8988T (cell line): ENCODE measurements at regions not wholly inside any gene's neighbourhood (a gene's known extent, or its start where the extent isn't known, plus 50 kb on each side); places are given as distances from the start of the nearest gene placed in this dataset.

ENCODE experiments used
- DNase-seq: peaks from one replicate; pipeline ENCODE4 v3.0.0; 2011

DNA sequence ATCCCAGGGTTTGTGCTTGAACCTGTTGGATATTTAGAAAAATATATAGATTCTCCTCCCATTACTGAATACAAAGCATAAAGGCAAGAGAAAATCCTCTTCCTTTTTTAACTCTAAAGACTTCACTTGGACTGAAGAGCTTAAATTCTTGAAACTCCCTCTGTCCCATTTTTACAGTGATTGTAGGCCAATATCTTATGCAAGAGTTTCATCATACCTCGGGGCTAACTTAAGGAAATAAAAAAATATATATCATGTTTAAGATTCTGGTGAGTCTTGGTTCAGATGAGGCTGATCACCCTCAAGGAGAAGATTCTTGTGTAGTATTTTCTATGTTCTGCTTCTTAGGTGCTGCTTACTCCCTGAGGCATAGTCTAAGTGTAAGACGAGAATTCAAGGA lies 1449.6 kb downstream of the C4orf33 start:
- no peak for DNase-seq

GRCh38 chr4:130559268-130559667 lies 1463.3 kb downstream of the C4orf33 start:
- no peak for DNase-seq

GRCh38 chr4:130563185-130563888 lies 1467.4 kb downstream of the C4orf33 start:
- no peak for DNase-seq

DNA sequence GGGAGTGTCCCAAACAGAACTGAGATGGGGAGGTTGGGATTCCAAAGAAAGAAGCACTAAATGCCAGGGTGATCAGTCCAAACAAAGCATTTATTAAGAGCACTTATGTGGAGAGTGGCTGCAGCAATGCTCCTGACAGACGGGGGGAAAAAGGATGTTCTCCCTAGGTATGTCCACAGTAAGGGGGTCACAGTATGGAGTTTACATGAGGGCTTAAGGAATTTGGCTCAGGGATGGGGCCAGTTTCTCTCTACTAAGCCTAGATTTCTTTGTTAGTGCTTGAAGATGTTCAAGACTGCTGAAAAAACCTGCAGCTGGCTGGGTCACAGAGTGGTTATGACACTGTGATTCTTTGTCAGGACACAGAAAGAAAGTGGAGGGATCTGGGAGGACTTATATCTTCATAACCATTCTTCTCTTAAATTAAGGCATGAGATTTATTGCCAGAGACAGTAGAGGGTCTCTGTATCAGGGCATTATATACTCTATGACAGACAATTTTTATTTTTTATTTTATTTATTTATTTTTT lies 1468.0 kb downstream of the C4orf33 start:
- DNase-seq = no peak

GRCh38 chr4:130568746-130569145 lies 1472.8 kb downstream of the C4orf33 start:
- DNase-seq = no peak

GRCh38 chr4:130573742-130574141 lies 1477.8 kb downstream of the C4orf33 start:
- no peak for DNase-seq

DNA sequence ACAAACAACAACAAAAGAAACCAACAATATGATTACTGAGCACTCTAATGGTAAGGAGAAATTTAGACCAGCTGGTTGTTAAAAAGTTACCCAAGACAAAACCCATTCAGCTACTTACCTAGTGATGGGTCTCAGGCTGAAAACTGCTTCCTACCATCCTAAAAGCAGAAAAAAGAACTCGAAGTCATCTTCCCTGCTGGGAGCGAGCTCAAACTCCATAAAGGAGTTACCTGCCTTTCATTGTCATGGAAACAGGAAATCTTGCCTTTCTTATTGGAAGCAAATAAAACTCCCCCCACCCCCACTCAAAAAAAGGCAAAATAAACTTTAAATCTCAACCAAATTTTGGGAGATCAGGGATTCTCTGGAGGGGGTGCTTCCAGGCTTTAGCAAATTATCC lies 1478.3 kb downstream of the C4orf33 start:
- no peak for DNase-seq

DNA sequence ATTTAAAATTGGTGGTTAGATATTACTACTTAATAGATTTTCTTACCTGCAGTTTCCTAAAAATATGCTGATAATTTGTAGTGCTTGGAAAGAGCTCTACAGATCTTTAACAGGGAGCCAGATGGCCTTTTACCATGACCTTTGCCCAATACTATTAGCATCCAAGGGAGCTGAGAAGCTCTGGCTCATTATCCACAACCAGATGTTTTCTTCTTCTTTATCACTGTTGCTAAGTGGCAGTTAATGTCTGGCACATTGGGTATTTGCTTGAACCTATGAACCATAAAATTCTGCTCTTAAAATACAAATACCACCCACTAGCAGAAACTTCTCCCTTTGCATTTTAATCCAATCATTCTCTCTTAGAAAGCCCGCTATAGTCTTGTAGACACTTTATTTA lies 1480.3 kb downstream of the C4orf33 start:
- DNase-seq = no peak

GRCh38 chr4:130591091-130591490 lies 1495.1 kb downstream of the C4orf33 start:
- DNase-seq = no peak

DNA sequence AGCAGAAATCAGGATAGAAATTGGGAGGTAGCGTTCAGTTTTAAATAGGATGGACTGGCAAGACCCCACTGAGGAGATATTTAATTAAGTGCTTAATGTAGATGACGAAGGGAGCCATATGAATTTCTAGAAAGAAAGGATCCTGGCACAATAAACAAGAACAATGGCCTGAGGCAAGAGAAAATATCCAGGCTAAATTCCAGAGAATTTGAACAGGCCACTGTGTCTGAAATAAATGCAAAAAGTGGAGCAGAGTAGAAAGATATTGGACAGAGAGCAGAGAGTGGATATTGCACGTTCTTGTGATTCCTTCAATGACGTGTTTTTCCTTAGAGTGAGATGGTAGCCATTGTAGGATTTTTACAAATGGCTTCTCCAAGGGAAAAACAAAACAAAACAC lies 1504.8 kb downstream of the C4orf33 start:
- no peak for DNase-seq

GRCh38 chr4:130603043-130603442 lies 1507.1 kb downstream of the C4orf33 start:
- no peak for DNase-seq

DNA sequence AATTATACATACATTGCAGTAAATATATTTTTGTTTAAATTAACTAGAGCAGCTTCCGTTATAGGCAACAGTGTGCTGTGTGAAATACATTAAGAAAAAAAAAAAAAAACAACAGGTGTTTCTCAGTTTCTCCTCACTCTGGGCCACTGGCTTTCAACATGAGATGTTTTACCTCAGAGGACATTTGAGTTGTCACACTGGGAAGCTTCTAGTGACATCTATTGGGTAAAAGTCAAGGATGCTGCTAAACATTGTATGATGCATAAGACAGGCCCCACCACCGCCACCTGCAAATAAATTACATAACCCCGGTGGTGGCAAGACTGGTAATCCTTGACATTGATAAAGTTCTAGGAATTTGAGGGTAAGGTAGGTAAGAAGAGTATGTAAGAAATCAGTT lies 1512.2 kb downstream of the C4orf33 start:
- no peak for DNase-seq

DNA sequence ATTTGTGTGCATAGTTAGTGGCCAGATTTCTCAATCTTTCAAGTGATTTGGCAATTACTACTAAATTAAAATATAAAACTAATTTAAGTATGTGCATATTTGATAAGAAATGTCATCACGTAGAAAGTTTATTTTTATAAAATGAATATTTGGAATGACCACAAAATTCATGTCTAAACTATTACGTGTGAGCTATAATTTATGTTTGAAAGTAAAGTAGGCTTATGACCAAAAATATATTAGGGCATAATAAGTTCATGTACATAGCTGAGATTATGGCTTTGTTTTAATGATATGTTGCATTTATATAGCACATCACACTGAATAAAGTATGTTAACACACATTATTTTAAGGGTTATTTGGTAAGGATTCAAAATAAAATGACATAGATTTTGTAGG lies 1532.6 kb downstream of the C4orf33 start:
- DNase-seq = no peak

GRCh38 chr4:130632731-130633604 lies 1537.0 kb downstream of the C4orf33 start:
- no peak for DNase-seq

DNA sequence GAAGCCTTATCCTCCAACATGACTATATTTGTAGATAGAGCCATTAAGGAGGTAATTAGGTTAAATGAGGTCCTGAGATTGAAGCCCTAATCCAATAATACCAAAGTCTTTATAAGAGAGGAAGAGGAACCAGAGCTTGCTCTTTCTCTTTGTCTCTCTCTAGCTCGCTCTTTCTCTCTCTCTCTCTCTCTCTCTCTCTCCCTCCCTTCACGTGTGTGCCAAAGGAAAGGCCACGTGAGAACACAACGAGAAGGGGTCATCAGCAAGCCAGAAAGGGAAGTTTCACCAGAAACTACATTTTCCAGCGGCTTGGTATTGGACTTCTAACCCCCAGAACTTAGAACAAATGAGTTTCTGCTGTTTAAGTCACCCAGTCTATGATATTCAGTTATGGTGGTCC lies 1540.5 kb downstream of the C4orf33 start:
- no peak for DNase-seq

DNA sequence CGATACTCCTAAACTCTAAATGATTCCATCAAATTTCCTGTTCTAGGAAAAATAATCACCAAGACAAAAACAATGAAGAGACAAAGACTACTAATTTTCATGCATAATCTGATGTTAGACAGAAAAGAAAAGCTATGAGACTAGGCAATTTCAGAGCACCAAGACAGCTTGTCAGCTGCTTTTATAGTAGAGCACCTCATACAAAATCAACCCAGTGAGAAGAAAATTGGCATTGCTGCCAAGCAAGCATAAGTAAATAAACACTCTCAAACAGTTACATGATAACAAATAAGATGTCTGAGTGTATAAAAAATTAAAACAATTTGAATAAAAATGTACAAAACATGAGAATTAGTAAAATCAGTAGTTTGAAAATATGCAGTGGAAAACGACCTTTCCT lies 1544.6 kb downstream of the C4orf33 start:
- no peak for DNase-seq

- no peak for DNase-seq
These were observed 1550.9 kb downstream of the C4orf33 start for GRCh38 chr4:130646886-130647285.

DNA sequence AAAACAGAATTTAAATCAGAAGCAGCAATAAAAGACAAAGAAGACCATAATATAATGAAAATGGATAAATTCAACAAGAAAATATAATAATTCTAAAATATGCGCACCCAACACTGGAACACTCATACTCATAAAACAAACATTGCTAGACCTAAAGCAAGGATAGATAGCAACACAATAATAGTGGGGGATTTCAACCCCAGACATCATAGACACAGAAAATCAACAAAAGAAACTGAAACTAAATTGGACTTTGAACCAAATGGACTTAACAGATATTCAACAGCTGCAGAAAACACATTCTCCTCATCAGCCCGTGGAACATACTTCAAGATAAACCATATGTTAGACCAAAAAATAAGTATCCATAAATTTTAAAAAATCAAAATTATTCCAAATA lies 1552.6 kb downstream of the C4orf33 start:
- DNase-seq = no peak

DNA sequence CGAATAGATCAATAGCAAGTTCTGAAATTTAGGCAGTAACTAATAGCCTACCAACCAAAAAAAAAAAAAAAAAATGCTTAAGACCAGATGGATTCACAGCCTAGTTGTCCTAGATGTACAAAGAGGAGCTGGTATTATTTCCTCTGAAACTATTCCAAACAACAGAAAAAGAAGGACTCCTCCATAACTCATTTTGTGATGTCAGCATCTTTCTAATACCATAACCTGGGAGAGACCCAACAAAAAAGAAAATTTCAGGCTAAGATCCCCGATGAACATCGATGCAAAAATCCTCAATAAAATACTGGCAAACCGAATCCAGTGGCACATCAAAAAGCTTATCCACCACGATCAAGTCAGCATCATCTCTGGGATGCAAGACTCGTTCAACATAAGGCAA lies 1557.9 kb downstream of the C4orf33 start:
- no peak for DNase-seq

DNA sequence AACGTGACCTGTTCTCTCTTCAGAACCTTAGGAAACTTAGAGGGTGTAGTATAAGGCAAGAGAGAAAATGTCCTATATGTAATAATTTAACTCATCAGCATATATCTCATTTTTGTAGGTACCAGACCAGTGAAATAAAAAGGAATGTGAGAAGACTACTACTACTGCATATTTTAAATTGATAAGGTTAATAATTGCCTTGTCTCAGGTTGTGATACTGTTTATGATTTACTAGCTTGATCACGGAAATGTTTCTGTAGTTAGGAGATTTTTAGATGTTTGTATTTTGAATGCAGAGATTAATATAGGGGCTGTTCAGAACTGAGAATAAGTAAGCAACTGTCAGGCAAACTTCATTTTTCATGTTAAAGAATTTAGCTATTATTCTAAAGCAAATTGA lies 1563.4 kb downstream of the C4orf33 start:
- DNase-seq = no peak

GRCh38 chr4:130668859-130669258 lies 1572.9 kb downstream of the C4orf33 start:
- no peak for DNase-seq

GRCh38 chr4:130675266-130675665 lies 1579.3 kb downstream of the C4orf33 start:
- no peak for DNase-seq

DNA sequence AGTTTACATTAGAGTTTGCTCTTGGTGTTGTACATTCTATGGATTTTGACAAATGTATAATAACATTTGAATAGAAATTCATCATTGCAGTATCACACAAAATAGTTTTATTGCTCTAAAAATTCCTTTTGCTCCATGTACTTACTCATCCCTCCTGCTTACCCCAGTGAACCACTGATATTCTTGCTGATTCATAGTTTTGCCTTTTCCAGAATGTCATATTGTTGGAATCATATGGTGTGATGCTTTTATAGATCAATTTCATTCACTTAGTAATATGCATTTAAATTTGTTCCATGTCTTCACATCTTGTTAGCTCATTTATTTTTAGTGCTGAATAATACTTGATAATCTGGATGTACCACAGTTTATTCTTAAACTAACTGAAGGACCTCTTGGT lies 1593.2 kb downstream of the C4orf33 start:
- no peak for DNase-seq

GRCh38 chr4:130698251-130698650 lies 1602.3 kb downstream of the C4orf33 start:
- DNase-seq = no peak
